ENCODE measurements at regions not wholly inside any gene's neighbourhood (a gene's known extent, or its start where the extent isn't known, plus 50 kb on each side); places are given as distances from the start of the nearest gene placed in this dataset.

DNA sequence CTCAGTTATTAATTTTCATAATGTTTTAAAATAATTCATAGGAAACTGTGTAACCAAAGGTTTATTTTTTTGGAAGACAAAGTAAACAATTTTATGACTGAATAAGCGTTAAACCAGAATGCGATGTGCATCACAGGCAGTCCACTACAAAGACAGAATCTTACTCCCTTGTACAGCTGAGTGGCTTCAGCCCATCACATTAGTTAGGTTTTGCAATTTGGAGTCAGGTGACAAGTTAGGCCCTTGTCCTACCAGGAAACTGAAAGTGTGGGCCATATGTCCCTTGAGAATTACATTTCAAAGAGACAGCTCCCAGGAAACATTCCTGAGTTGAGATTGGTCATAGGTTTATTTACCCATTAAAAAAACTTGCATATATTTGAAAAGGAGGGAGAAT, 156.3 kb downstream of the MEX3B start:
- TF ChIP-seq EZH2 (IDR thresholded peaks at IDR 0.05) (no peak), FOXP2 (optimal IDR thresholded peaks at IDR 0.05; ENCODE audit: control extremely low read depth, extremely low read length, insufficient read depth) (no peak)

Data from SK-N-MC (cell line).